Upper lobe of left lung (tissue), 6 donors: ENCODE measurements at regions not wholly inside any gene's neighbourhood (a gene's known extent, or its start where the extent isn't known, plus 50 kb on each side); places are given as distances from the start of the nearest gene placed in this dataset.

Experiments
- ATAC-seq, 2 donors: fragments of 200-7000 bp; cut with Tn5 transposase; one replicate each; pipeline ENCODE4 v1.9.1; 2022; ENCODE audit warnings: mild to moderate bottlenecking in 2 of 2, moderate library complexity in 2 of 2; ENCODE audit not compliant: low FRiP score in 2 of 2
- DNase-seq, 2 donors: peaks; one replicate each; pipeline ENCODE4 v3.0.0-alpha.2; 2019 to 2020
- H3K27ac ChIP-seq, 4 donors: fragments of 200-600 bp; sonication (generic); one replicate each; pipeline ENCODE4 v1.5.1; 2016 to 2019
- H3K27me3 ChIP-seq, 4 donors: fragments of 200-600 bp; sonication (generic); one replicate each; pipeline ENCODE4 v1.5.1; 2017 to 2019
- H3K36me3 ChIP-seq, 4 donors: fragments of 200-600 bp; sonication (generic); one replicate each; pipeline ENCODE4 v1.5.1; 2016 to 2019
- H3K4me1 ChIP-seq, 4 donors: fragments of 200-600 bp; sonication (generic); one replicate each; pipeline ENCODE4 v1.5.1; 2018 to 2019
- H3K4me3 ChIP-seq, 4 donors: fragments of 200-600 bp; sonication (generic); one replicate each; pipeline ENCODE4 v1.5.1; 2017 to 2019; ENCODE audit warnings: mild to moderate bottlenecking in 2 of 4, moderate library complexity in 1 of 4
- H3K9me3 ChIP-seq, 4 donors: fragments of 200-600 bp; sonication (generic); one replicate each; pipeline ENCODE4 v1.5.1; 2018 to 2019
- EP300 ChIP-seq, 4 donors: sonication (generic); formaldehyde crosslinking; IDR thresholded peaks; one replicate each; pipeline ENCODE4 v1.5.1; 2017; ENCODE audit warnings: antibody characterized with exemption in 4 of 4, control low read depth in 2 of 4
- POLR2A ChIP-seq, 4 donors: fragments of 450-650 bp; IDR thresholded peaks; one replicate each; pipeline ENCODE4 v1.5.1; 2016 to 2017; ENCODE audit warnings: antibody characterized with exemption in 4 of 4, mild to moderate bottlenecking in 2 of 4
- POLR2AphosphoS5 ChIP-seq, 2 donors: sonication (generic); formaldehyde crosslinking; IDR thresholded peaks; one replicate each; pipeline ENCODE4 v1.5.1; 2017; ENCODE audit warnings: antibody characterized with exemption in 2 of 2
- WGBS, 2 donors: methylation state at CpG; one replicate each; pipeline ENCODE4 v1.1.5; 2017 to 2018; 5-methylcytosine and 5-hydroxymethylcytosine counted together
- TF ChIP-seq, protein P1 (sequence below), 6 experiments: fragments of 450-650 bp in 4 of 6; fragments of 200-600 bp in 2 of 6; sonication (generic) in 2 of 6; IDR thresholded peaks; one replicate each; pipeline ENCODE4 v1.5.1; 2016 to 2019; ENCODE audit warnings: antibody characterized with exemption in 6 of 6
- donor health status: DM: no; HTN: no; CAD: no; lungs with moderate emphysema.
- donor health status: DM: no; HTN: yes; CAD: no; lungs with severe emphysema.

- ATAC-seq: no peak
- H3K36me3 ChIP-seq: no peaks in the 10 kb centered on the region
- H3K4me3 ChIP-seq: no peak overlapping the region
- no peaks in the 10 kb centered on the region for H3K27me3 ChIP-seq
- DNase-seq: no peak
- TF ChIP-seq POLR2A (IDR thresholded peaks at IDR 0.05) (no peak), POLR2AphosphoS5 (IDR thresholded peaks at IDR 0.05) (no peak), EP300 (IDR thresholded peaks at IDR 0.05) (no peak)
- TF ChIP-seq, protein P1, sequence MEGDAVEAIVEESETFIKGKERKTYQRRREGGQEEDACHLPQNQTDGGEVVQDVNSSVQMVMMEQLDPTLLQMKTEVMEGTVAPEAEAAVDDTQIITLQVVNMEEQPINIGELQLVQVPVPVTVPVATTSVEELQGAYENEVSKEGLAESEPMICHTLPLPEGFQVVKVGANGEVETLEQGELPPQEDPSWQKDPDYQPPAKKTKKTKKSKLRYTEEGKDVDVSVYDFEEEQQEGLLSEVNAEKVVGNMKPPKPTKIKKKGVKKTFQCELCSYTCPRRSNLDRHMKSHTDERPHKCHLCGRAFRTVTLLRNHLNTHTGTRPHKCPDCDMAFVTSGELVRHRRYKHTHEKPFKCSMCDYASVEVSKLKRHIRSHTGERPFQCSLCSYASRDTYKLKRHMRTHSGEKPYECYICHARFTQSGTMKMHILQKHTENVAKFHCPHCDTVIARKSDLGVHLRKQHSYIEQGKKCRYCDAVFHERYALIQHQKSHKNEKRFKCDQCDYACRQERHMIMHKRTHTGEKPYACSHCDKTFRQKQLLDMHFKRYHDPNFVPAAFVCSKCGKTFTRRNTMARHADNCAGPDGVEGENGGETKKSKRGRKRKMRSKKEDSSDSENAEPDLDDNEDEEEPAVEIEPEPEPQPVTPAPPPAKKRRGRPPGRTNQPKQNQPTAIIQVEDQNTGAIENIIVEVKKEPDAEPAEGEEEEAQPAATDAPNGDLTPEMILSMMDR (IDR thresholded peaks at IDR 0.05): no peak
- WGBS, 2 donors: 84 to 87% methylated on average over 3 of the region's 3 CpGs
- no peaks in the 10 kb centered on the region for H3K4me1 ChIP-seq
- no peak overlapping the region for H3K27ac ChIP-seq
- H3K9me3 ChIP-seq: no peaks in the 10 kb centered on the region
These were observed 56.0 kb upstream of the CD53 start for GRCh38 chr1:110816945-110817344.

- WGBS, 2 donors: 13 to 37% methylated on average over 1 of the region's 1 CpG
- DNase-seq: no peak
- no peaks in the 10 kb centered on the region for H3K4me1 ChIP-seq
- H3K36me3 ChIP-seq: no peaks in the 10 kb centered on the region
- no peaks in the 10 kb centered on the region for H3K9me3 ChIP-seq
- no peaks in the 10 kb centered on the region for H3K27me3 ChIP-seq
- TF ChIP-seq, protein P1 (IDR thresholded peaks at IDR 0.05): no peak
- TF ChIP-seq EP300 (IDR thresholded peaks at IDR 0.05): no peak
- TF ChIP-seq POLR2A (IDR thresholded peaks at IDR 0.05): no peak
- no peak for TF ChIP-seq POLR2AphosphoS5 (IDR thresholded peaks at IDR 0.05)
- no peak overlapping the region for H3K4me3 ChIP-seq
- no peak overlapping the region for H3K27ac ChIP-seq
- ATAC-seq: no peak
These were observed 61.4 kb upstream of the CD53 start for GRCh38 chr1:110811529-110811928.

- Histone ChIP-seq H3K27ac (no peak overlapping the region), H3K9me3 (peaks cover 0 to 5% (median 0%) of the 10 kb centered on the region in 4 donors), H3K27me3 (no peaks in the 10 kb centered on the region), H3K36me3 (no peaks in the 10 kb centered on the region), H3K4me3 (no peak overlapping the region), H3K4me1 (no peaks in the 10 kb centered on the region)
- DNase-seq: no peak
- WGBS, 2 donors: 62% methylated on average over 2 of the region's 2 CpGs
- no peak for ATAC-seq
- TF ChIP-seq POLR2AphosphoS5 (IDR thresholded peaks at IDR 0.05) (no peak), EP300 (IDR thresholded peaks at IDR 0.05) (no peak), POLR2A (IDR thresholded peaks at IDR 0.05) (no peak)
- TF ChIP-seq, protein P1 (IDR thresholded peaks at IDR 0.05): no peak
These were observed 72.9 kb upstream of the CD53 start for GRCh38 chr1:110800079-110800478.

DNA sequence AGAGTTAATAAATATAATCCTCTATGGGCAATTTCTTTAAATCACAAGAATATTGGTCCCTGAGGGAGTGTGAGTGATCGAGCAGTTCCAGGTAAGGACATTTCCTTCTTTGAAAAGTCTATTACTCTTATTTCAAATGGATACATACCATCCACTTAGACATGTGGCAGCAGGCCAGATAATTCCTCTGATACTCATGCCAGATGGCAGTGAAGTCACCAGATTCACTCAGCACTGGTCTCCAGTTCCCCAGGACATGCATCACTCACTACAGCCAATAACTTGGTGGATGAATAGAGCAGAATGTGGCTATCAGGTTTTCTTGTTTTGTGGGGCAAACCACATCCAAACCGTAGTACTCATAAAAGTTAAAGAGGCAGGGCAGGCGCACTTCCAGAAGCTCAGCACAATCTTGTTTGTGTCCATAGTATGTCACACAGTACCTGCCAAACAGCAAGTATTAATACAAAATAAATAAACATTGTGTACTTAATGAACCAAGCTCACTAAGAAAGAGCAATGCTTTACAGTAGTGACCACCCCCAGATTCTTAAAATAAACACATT is 74.2 kb upstream of the CD53 start:
- WGBS, 2 donors: 58 to 66% methylated on average over 3 of the region's 3 CpGs
- TF ChIP-seq EP300 (IDR thresholded peaks at IDR 0.05) (no peak), POLR2A (IDR thresholded peaks at IDR 0.05) (no peak), POLR2AphosphoS5 (IDR thresholded peaks at IDR 0.05) (no peak)
- TF ChIP-seq, protein P1 (IDR thresholded peaks at IDR 0.05): no peak
- DNase-seq (no peak), ATAC-seq (no peak)
- H3K27ac ChIP-seq: no peak overlapping the region
- H3K4me1 ChIP-seq: no peaks in the 10 kb centered on the region
- peaks cover 0 to 2% (median under 1%) of the 10 kb centered on the region in 4 donors for H3K9me3 ChIP-seq
- H3K27me3 ChIP-seq: no peaks in the 10 kb centered on the region
- no peaks in the 10 kb centered on the region for H3K36me3 ChIP-seq
- no peak overlapping the region for H3K4me3 ChIP-seq

- Histone ChIP-seq H3K4me3 (no peak overlapping the region), H3K9me3 (peaks cover 0 to 7% (median 4%) of the 10 kb centered on the region in 4 donors), H3K27ac (no peak overlapping the region), H3K27me3 (no peaks in the 10 kb centered on the region), H3K36me3 (no peaks in the 10 kb centered on the region), H3K4me1 (no peaks in the 10 kb centered on the region)
- DNase-seq: no peak
- TF ChIP-seq POLR2A (IDR thresholded peaks at IDR 0.05): no peak
- TF ChIP-seq, protein P1 (IDR thresholded peaks at IDR 0.05): no peak
- no peak for TF ChIP-seq EP300 (IDR thresholded peaks at IDR 0.05)
- no peak for TF ChIP-seq POLR2AphosphoS5 (IDR thresholded peaks at IDR 0.05)
- ATAC-seq: no peak
- WGBS, 2 donors: 89 to 94% methylated on average over 2 of the region's 2 CpGs
These were observed 84.3 kb upstream of the CD53 start for GRCh38 chr1:110788673-110789072.
